HG02759 (cell line): ENCODE measurements at regions not wholly inside any gene's neighbourhood (a gene's known extent, or its start where the extent isn't known, plus 50 kb on each side); places are given as distances from the start of the nearest gene placed in this dataset.
A peak's percentile ranks its signal among the peaks of the same experiment; 100 is the strongest.

Experiments
- ATAC-seq: cut with Tn5 transposase; IDR thresholded peaks from one replicate; pipeline ENCODE4 v1.9.1; 2021; ENCODE audit warnings: mild to moderate bottlenecking, moderate library complexity; ENCODE audit not compliant: unreplicated experiment

- ATAC-seq = no peak
Observed at GRCh38 chr1:108082738-108083562, 117.2 kb downstream of the SLC25A24 start.

GRCh38 chr1:108082001-108082400, 117.0 kb upstream of the VAV3 start:
- no peak for ATAC-seq

- no peak for ATAC-seq
Observed at GRCh38 chr1:108080448-108080847, 115.5 kb upstream of the VAV3 start.

- ATAC-seq = no peak
Observed at GRCh38 chr1:108079440-108080025, 114.6 kb upstream of the VAV3 start.

- no peak for ATAC-seq
Observed at GRCh38 chr1:108077991-108078390, 113.0 kb upstream of the VAV3 start.

- ATAC-seq = peak; percentile 53
Observed at GRCh38 chr1:108075055-108075454, 110.1 kb upstream of the VAV3 start.

GRCh38 chr1:108072776-108073175, 107.8 kb upstream of the VAV3 start:
- no peak for ATAC-seq

- no peak for ATAC-seq
Observed at GRCh38 chr1:108072212-108072611, 107.2 kb upstream of the VAV3 start.

GRCh38 chr1:108071601-108072000, 106.6 kb upstream of the VAV3 start:
- ATAC-seq = no peak

GRCh38 chr1:108070662-108071061, 105.7 kb upstream of the VAV3 start:
- ATAC-seq = no peak

- no peak for ATAC-seq
Observed at GRCh38 chr1:108067884-108068540, 103.0 kb upstream of the VAV3 start.

GRCh38 chr1:108066808-108067207, 101.8 kb upstream of the VAV3 start:
- ATAC-seq = no peak

- ATAC-seq = no peak
Observed at GRCh38 chr1:108064255-108064654, 99.3 kb upstream of the VAV3 start.

- ATAC-seq = no peak
Observed at GRCh38 chr1:108063703-108064102, 98.7 kb upstream of the VAV3 start.

GRCh38 chr1:108059945-108060344, 95.0 kb upstream of the VAV3 start:
- no peak for ATAC-seq

- no peak for ATAC-seq
Observed at GRCh38 chr1:108057541-108057940, 92.6 kb upstream of the VAV3 start.

- ATAC-seq = no peak
Observed at GRCh38 chr1:108056436-108056990, 91.5 kb upstream of the VAV3 start.

GRCh38 chr1:108055387-108055786, 90.4 kb upstream of the VAV3 start:
- no peak for ATAC-seq

- ATAC-seq = no peak
Observed at GRCh38 chr1:108054396-108054795, 89.4 kb upstream of the VAV3 start.

- ATAC-seq = no peak
Observed at GRCh38 chr1:108053270-108054013, 88.5 kb upstream of the VAV3 start.
